Liver (tissue), 7 donors: ENCODE measurements at regions not wholly inside any gene's neighbourhood (a gene's known extent, or its start where the extent isn't known, plus 50 kb on each side); places are given as distances from the start of the nearest gene placed in this dataset.

Experiments used
- DNase-seq: peaks from one replicate; pipeline ENCODE4 v3.0.0-alpha.2; 2017; ENCODE audit warnings: low spot score
- H3K27ac ChIP-seq, 2 donors: one replicate each; pipeline ENCODE4 v1.7.0; 2013; ENCODE audit warnings: inconsistent platforms in 2 of 2, low read length in 2 of 2, control low read depth in 1 of 2, low read depth in 1 of 2, mild to moderate bottlenecking in 1 of 2
- H3K27me3 ChIP-seq, 4 donors: one replicate each; pipeline versions ENCODE4 v1.6.1 to v1.7.0; 2013; ENCODE audit warnings: low read length in 3 of 4, inconsistent platforms in 1 of 4, mild to moderate bottlenecking in 1 of 4, moderate library complexity in 1 of 4; ENCODE audit not compliant: control insufficient read depth in 4 of 4, insufficient read depth in 4 of 4
- H3K36me3 ChIP-seq, 4 donors: one replicate each; pipeline versions ENCODE4 v1.6.1 to v1.7.0; 2013; ENCODE audit warnings: low read length in 3 of 4, mild to moderate bottlenecking in 3 of 4, low read depth in 1 of 4, moderate library complexity in 1 of 4; ENCODE audit not compliant: control insufficient read depth in 4 of 4, insufficient read depth in 3 of 4
- H3K4me1 ChIP-seq, 4 donors: one replicate each; pipeline versions ENCODE4 v1.6.1 to v1.7.0; 2013; ENCODE audit warnings: low read length in 3 of 4, mild to moderate bottlenecking in 3 of 4, moderate library complexity in 1 of 4; ENCODE audit not compliant: control insufficient read depth in 4 of 4, insufficient read depth in 4 of 4
- H3K4me3 ChIP-seq, 3 donors: one replicate each; pipeline versions ENCODE4 v1.6.1 to v1.7.0; 2013; ENCODE audit warnings: low read length in 3 of 3, control low read depth in 1 of 3, low read depth in 1 of 3, mild to moderate bottlenecking in 1 of 3
- H3K9ac ChIP-seq, 2 donors: one replicate each; pipeline ENCODE4 v1.7.0; 2013; ENCODE audit warnings: low read length in 2 of 2, mild to moderate bottlenecking in 2 of 2, moderate library complexity in 2 of 2, control low read depth in 1 of 2, low read depth in 1 of 2
- H3K9me3 ChIP-seq, 4 donors: one replicate each; pipeline versions ENCODE4 v1.6.1 to v1.7.0; 2013; ENCODE audit warnings: low read length in 3 of 4; ENCODE audit not compliant: control insufficient read depth in 4 of 4
- EGR1 ChIP-seq, 2 donors: IDR thresholded peaks; 2 replicates each; pipeline ENCODE4 v1.6.1; 2016 to 2018; ENCODE audit warnings: antibody characterized with exemption in 2 of 2, low read depth in 2 of 2
- FOXA1 ChIP-seq: IDR thresholded peaks from 2 replicates; pipeline ENCODE4 v1.6.1; 2016; ENCODE audit warnings: antibody characterized with exemption
- FOXA2 ChIP-seq: IDR thresholded peaks from 2 replicates; pipeline ENCODE4 v1.6.1; 2016; ENCODE audit warnings: antibody characterized with exemption
- GABPA ChIP-seq, 2 donors: IDR thresholded peaks in 1 of 2; conservative IDR thresholded peaks in 1 of 2; 2 replicates each; pipeline ENCODE4 v1.6.1; 2016; ENCODE audit warnings: antibody characterized with exemption in 2 of 2, mild to moderate bottlenecking in 1 of 2, moderate library complexity in 1 of 2
- HNF4A ChIP-seq, 2 donors: conservative IDR thresholded peaks; 2 replicates each; pipeline ENCODE4 v1.6.1; 2016; ENCODE audit warnings: antibody characterized with exemption in 2 of 2, mild to moderate bottlenecking in 2 of 2
- NR2F2 ChIP-seq: IDR thresholded peaks from 2 replicates; pipeline ENCODE4 v1.6.1; 2016; ENCODE audit warnings: antibody characterized with exemption
- RAD21 ChIP-seq, 2 donors: IDR thresholded peaks; 2 replicates each; pipeline ENCODE4 v1.6.1; 2016; ENCODE audit warnings: antibody characterized with exemption in 2 of 2, mild to moderate bottlenecking in 2 of 2
- RXRA ChIP-seq, 2 donors: IDR thresholded peaks; 2 replicates each; pipeline ENCODE4 v1.6.1; 2017 to 2018; ENCODE audit warnings: antibody characterized with exemption in 2 of 2, mild to moderate bottlenecking in 1 of 2
- SP1 ChIP-seq: IDR thresholded peaks from 2 replicates; pipeline ENCODE4 v1.6.1; 2018; ENCODE audit warnings: antibody characterized with exemption, mild to moderate bottlenecking
- TAF1 ChIP-seq: conservative IDR thresholded peaks from 2 replicates; pipeline ENCODE4 v1.6.1; 2016; ENCODE audit warnings: antibody characterized with exemption, mild to moderate bottlenecking
- WGBS: extraction: QIAGEN DNeasy Blood & Tissue Kit; methylation state at CpG from one replicate; pipeline ENCODE4 v1.1.7; 2013; 5-methylcytosine and 5-hydroxymethylcytosine counted together
- TF ChIP-seq, protein P1 (sequence below): IDR thresholded peaks from 2 replicates; pipeline ENCODE4 v1.6.1; 2016; ENCODE audit warnings: antibody characterized with exemption, mild to moderate bottlenecking
- donor health status: healthy.
- donor health status: healthy.
- donor health status: healthy.
- donor health status: healthy.

GRCh38 chr4:28883211-28883610, 1837.0 kb upstream of the PCDH7 start:
- WGBS = 65% methylated on average over 2 of the region's 2 CpGs
- H3K27ac ChIP-seq = no peak overlapping the region
- no peak overlapping the region for H3K4me3 ChIP-seq
- no peaks in the 10 kb centered on the region for H3K4me1 ChIP-seq
- no peaks in the 10 kb centered on the region for H3K9me3 ChIP-seq
- no peak overlapping the region for H3K9ac ChIP-seq
- peaks cover 0 to 3% (median 0%) of the 10 kb centered on the region in 4 donors for H3K27me3 ChIP-seq
- no peak for TF ChIP-seq EGR1 (IDR thresholded peaks at IDR 0.05; ENCODE audit: low read depth in 2 of 2)
- no peak for TF ChIP-seq HNF4A (conservative IDR thresholded peaks at IDR 0.05)
- DNase-seq = no peak
- H3K36me3 ChIP-seq = no peaks in the 10 kb centered on the region

DNA sequence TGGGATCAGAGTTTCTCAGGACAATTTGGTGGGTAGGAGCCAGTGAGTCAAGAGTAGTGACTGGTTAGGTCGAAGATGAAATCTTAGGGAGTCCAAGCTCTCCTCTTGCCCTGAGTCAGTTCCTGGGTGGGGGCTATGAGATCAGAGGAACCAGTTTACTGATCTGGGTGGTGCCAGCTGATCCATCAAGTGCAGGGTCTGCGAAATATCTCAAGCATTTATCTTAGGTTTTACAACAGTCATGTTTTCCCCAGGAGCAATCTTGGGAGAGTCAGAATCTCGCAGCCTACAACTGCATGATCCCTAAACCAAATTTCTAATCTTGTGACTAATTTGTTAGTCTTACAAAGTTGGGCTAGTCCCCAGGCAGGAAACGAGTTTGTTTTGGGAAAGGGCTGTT, 1833.2 kb upstream of the PCDH7 start:
- DNase-seq = no peak
- H3K36me3 ChIP-seq = no peaks in the 10 kb centered on the region
- no peak overlapping the region for H3K9ac ChIP-seq
- H3K4me1 ChIP-seq = no peaks in the 10 kb centered on the region
- TF ChIP-seq TAF1 = no peak
- TF ChIP-seq FOXA1 = no peak
- no peak for TF ChIP-seq RAD21 (IDR thresholded peaks at IDR 0.05)
- H3K4me3 ChIP-seq = no peak overlapping the region
- 57% methylated on average over 4 of the region's 4 CpGs for WGBS
- H3K27ac ChIP-seq = no peak overlapping the region
- no peaks in the 10 kb centered on the region for H3K9me3 ChIP-seq
- peaks cover 0 to 3% (median 0%) of the 10 kb centered on the region in 4 donors for H3K27me3 ChIP-seq

GRCh38 chr4:28890949-28891775, 1829.0 kb upstream of the PCDH7 start:
- no peak overlapping the region for H3K4me3 ChIP-seq
- 54% methylated on average over 3 of the region's 3 CpGs for WGBS
- no peak for DNase-seq
- H3K27ac ChIP-seq = no peak overlapping the region
- H3K9ac ChIP-seq = no peak overlapping the region
- no peaks in the 10 kb centered on the region for H3K36me3 ChIP-seq
- peaks cover 0 to 6% (median 0%) of the 10 kb centered on the region in 4 donors for H3K9me3 ChIP-seq
- TF ChIP-seq FOXA2 (no peak), RXRA (IDR thresholded peaks at IDR 0.05) (no peak), HNF4A (conservative IDR thresholded peaks at IDR 0.05) (no peak)
- H3K27me3 ChIP-seq = peaks cover 0 to 3% (median 0%) of the 10 kb centered on the region in 4 donors
- H3K4me1 ChIP-seq = no peaks in the 10 kb centered on the region

DNA sequence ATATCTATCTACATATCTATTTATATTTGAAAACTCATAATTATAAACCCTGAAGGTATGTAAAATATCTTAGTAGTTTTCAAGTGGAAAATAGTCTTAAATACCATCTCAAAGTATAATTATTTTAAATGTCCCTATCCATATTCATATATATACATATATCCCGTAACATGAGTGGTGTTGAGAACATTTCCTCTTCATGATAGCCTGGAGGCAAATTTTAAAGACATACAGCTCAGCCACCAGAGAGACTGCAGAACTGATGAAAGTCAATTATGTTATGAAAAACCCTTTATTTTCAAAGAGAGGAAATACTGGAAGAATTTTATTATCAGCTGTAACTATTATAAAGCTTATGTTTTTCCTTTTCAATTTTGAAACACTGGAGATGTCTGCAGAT, 1806.7 kb upstream of the PCDH7 start:
- Histone ChIP-seq H3K36me3 (no peaks in the 10 kb centered on the region), H3K4me3 (no peak overlapping the region)
- WGBS = 66% methylated on average over 1 of the region's 1 CpG

More for the DNA sequence above, 1806.7 kb upstream of the PCDH7 start:
- Histone ChIP-seq H3K27ac (no peak overlapping the region), H3K9me3 (no peaks in the 10 kb centered on the region), H3K9ac (no peak overlapping the region), H3K4me1 (no peaks in the 10 kb centered on the region), H3K27me3 (no peaks in the 10 kb centered on the region)
- TF ChIP-seq SP1 (no peak), GABPA (IDR thresholded peaks at IDR 0.05 in 1 of 2, conservative IDR thresholded peaks at IDR 0.05 in 1 of 2) (no peak), FOXA2 (no peak), RAD21 (IDR thresholded peaks at IDR 0.05) (no peak), NR2F2 (no peak), HNF4A (conservative IDR thresholded peaks at IDR 0.05) (no peak)
- TF ChIP-seq, protein P1, sequence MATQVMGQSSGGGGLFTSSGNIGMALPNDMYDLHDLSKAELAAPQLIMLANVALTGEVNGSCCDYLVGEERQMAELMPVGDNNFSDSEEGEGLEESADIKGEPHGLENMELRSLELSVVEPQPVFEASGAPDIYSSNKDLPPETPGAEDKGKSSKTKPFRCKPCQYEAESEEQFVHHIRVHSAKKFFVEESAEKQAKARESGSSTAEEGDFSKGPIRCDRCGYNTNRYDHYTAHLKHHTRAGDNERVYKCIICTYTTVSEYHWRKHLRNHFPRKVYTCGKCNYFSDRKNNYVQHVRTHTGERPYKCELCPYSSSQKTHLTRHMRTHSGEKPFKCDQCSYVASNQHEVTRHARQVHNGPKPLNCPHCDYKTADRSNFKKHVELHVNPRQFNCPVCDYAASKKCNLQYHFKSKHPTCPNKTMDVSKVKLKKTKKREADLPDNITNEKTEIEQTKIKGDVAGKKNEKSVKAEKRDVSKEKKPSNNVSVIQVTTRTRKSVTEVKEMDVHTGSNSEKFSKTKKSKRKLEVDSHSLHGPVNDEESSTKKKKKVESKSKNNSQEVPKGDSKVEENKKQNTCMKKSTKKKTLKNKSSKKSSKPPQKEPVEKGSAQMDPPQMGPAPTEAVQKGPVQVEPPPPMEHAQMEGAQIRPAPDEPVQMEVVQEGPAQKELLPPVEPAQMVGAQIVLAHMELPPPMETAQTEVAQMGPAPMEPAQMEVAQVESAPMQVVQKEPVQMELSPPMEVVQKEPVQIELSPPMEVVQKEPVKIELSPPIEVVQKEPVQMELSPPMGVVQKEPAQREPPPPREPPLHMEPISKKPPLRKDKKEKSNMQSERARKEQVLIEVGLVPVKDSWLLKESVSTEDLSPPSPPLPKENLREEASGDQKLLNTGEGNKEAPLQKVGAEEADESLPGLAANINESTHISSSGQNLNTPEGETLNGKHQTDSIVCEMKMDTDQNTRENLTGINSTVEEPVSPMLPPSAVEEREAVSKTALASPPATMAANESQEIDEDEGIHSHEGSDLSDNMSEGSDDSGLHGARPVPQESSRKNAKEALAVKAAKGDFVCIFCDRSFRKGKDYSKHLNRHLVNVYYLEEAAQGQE = no peak
- no peak for DNase-seq
